HG03097 (cell line): ENCODE measurements at regions not wholly inside any gene's neighbourhood (a gene's known extent, or its start where the extent isn't known, plus 50 kb on each side); places are given as distances from the start of the nearest gene placed in this dataset.
"Not testable (repeated sequence)": the region's sequence is repeated elsewhere in the genome, so short reads cannot be mapped to it uniquely, and the experiment has no call there.

Experiments used
- ATAC-seq: cut with Tn5 transposase; IDR thresholded peaks from one replicate; pipeline ENCODE4 v1.9.1; 2021; ENCODE audit not compliant: unreplicated experiment, low FRiP score

DNA sequence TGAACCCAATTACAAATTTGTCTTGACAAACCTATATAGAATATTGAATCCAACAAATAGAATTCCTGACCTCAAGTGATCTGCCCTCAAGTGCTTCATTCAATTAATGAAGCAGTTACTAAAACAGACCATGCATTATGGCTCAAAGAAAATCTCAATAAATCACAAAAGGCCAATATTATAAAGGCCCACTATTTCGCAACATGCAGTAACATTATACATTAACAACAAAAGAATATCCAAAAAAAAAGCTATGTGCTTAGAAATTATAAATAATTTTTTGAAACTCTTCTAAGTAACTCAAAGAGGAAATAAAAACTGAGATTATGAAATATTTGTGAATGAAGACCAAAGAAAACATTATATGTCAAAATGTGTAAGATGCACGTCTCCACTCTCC is 177.7 kb downstream of the ZNF674 start:
- no peak for ATAC-seq

DNA sequence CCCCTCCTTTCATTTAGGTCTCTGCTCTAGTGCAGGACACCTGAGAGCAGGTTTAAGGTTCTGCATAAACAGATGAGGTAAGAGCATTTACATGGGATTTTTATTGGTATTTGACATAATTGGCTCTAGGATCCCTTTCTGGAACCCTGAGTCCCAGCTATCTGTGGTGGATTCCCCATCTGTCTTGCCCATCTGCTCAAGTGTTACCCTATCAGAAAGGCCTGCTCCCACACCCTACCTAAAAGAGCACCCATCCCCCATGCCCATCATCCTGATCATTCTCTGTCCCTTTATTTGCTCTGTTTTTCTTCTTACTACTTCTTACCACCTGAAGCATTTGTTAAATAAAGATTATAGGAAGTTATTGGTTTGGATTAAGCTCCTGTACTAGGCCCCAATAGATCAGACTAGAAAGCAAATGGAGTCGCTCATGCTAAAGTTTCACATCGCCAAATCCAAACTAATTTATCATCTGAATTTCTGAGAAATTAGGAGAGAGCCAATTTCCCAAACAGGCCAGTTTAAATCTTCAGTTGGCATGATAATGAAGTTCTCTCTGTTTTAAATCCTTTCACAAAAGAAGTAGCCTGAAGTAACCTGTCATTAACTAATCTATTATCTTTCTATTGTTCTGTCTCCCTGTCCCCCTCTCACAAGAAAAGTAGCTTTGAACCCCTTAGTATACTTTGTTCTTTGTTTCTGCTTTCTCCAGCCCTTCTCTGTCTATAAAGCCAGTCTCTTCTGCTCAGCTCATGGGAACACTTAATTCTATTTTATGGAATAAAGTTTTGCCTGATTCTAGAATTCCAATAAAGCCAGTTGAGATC is 178.6 kb downstream of the ZNF674 start:
- no peak for ATAC-seq

DNA sequence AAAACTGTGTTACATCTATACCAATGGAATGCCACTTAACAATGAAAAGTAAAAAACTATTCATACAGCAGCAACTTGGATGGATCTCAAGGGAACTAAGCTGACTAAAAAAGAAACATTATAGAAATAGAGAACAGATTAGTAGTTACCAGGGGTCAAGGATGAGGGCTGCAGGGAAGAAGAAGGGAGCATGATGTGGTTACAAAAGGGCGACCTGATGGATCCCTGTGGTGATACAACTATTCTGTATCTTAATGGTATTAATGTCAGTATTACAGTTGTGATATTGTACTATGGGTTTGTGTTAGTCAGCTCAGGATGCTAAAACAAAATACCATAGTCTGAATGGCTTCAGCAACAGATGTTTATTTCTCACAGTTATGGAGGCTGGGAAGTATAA is 190.7 kb downstream of the ZNF674 start:
- ATAC-seq = no peak

DNA sequence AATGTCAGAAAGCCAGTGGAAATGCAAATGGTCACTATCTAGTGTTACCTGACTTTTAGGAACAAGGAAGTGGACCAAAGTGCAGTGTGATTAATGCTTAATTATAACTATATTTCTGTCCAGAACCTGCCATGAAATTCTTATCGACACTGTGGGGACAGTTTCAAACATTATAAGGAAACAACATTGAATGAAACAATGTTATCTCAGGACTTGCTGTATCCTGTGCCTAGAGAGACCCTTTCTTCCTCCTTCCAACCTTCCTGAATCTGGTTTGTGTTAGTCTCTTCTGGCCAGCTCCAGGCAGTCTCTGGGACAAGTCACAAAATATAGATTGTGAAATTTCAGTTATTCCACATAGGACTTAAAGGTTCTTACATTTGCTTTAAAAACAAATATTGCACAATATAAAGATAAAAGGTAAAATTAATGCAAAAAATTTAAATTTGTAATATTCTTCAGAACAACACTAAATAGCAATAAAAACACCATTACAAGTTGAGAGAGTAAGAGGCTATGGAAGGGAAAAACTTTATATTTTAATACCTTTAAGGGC is 203.4 kb downstream of the ZNF674 start:
- ATAC-seq = no peak

DNA sequence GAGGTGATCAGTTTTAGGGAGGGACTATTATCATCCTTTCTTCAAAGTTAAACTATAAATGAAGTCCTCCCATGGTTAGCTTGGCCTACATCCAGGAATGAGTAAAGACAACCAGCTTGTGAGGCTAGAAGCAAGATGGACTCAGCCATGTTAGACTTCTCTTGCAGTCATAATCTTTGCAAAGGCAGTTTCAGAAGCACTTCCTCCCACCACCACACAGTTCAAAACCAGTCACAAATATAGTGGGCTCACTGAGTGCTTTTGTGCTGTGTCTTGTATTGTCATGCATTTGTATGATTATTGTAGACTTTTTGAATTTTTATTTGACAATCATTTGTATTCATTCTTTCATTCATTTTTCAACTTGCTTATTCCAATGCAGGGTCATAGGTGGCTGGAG is 204.5 kb downstream of the ZNF674 start:
- ATAC-seq = no peak

DNA sequence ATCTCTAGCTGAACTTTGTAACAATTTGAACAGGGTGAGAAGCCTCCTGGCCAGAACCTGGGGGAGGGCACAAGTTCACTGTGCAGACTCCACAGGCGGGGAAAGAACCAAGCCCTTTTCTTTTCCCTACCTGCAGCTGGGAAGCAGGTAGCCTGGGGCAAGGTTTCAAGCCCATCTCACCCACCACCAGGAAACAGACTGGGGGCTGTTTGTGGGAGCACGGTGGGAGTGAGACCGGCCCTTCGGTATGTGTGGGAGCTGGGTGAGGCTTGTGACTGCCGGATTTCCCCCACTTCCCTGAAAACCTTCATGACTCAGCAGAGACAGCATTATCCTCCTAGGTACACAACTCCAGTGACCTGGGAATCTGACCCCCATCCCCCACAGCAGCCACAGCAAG is 211.7 kb downstream of the ZNF674 start:
- no peak for ATAC-seq

DNA sequence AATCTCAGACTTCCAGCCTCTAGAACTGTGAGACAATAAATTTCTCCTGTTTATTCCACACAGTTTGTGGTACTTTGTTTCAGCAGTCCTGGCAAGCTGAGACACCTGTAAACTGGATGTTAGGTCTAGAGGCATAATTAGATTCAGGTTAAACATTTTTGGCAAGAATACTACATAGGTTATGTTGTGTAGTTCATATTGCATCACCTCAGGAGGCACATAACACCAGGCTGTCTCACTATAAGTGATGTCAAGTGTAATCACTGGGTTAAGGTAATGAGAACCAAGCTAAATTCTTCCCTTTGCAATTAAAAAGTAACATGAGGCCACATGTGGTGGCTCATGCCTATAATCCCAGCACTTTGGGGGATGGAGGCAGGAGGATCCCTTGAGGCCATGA is 214.2 kb downstream of the ZNF674 start:
- no peak for ATAC-seq

DNA sequence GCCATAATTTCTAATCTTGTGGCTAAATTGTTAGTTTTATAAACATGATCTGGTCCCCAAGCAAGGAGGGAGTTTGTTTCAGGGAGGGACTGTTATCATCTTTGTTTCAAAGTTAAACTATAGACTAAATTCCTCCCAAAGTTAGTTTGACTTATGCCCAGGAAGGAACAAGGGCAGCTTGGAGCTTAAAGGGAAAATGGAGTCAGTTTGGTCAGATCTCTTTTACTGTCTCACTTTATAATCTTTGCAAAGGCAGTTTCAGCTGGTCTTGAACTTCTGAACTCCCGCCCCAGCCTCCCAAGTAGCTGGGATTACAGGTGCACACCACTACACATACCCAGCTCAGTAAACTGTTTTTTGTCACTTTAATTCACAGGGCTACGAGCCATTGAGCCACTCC is 214.7 kb downstream of the ZNF674 start:
- no peak for ATAC-seq

DNA sequence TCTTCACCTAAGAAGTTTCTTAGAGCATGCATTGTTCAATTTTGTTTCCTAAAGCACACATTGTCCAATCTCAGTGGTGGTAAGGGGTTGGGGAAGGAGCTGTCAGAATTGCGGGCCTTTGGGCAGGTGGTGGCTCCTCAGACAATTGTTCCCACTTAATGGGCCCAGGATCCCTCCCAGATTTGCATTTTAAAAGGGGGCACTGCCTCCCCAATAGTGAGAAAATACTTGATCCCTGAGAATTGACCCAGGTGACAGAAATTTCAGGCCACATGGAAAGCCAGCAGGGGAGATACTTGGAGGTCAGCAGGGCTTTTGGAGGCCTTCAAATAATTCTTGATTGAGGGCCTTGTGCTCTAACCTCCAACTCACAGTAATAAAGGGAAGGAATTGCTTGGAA is 217.1 kb downstream of the ZNF674 start:
- ATAC-seq = no peak

DNA sequence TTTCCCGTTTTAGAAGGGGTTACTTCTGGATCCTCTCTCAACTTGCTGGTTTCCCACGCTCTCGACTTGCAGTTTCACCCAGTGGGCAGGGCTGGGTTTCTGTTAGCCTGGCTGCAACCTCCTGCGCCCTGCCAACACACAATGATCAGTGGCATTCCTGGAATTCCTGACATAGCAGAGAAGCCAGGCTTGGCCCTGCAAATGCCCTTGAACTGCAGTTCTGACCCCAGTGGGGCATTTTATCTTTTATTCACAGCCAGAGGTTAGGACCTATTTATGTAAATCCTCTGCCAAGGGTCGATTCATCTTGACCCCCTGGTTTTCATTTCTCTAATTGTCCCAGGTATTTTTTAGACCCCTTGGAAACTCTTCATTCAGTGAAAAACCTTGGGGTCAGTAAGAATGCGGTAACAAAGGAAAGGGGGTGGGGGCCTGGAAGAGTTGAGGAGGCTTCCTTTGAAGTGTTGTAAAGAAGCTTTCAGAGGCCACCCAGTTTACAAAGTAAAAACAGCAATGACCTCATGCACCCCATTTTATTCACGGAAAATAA is 217.6 kb downstream of the ZNF674 start:
- ATAC-seq = no peak

DNA sequence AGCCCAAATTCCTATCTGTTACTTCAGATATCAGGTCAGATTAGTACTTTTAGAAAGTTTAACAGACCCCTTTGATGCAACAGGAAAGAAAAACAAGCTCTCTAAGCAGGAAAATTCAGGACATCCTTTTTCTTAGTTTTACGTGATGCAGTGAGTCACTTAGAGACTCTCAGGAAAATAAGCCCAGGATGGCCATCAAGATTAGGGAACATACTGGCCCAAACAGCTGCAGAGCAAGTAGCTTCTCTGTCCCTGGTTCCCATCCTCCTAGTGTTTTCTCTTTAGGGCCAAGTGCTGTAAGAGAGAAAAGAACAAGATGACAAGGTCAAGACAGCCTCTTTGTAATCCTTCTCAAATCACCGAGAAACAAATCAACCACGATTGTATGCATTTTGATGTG is 219.1 kb downstream of the ZNF674 start:
- no peak for ATAC-seq

DNA sequence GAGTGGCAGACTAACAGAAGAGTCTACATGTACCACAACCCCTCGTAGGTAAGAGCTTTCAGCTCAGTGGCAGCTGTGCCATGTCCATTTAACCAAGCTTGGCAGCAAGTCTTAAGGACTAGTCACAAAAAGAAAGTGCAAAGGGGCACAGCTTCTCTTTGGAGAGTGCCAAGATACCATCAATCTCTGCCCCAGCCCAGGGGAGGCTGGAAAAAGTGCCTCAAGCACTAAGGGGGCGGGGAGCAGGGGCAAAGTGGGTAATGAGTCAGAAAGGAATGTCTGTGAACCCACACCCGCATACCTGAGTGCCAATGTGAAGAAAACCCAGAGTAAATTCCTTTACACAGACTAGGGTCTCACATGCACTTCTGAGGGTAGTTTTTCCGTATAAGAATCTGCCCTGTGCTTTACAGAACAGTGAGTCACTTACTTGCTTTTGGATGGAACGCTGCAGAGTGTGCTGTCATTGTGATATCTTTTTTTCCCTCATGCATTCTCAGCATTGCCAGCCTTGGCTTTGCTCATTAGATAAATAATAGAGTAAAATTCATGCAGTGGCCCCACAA is 219.8 kb downstream of the ZNF674 start:
- ATAC-seq = no peak

DNA sequence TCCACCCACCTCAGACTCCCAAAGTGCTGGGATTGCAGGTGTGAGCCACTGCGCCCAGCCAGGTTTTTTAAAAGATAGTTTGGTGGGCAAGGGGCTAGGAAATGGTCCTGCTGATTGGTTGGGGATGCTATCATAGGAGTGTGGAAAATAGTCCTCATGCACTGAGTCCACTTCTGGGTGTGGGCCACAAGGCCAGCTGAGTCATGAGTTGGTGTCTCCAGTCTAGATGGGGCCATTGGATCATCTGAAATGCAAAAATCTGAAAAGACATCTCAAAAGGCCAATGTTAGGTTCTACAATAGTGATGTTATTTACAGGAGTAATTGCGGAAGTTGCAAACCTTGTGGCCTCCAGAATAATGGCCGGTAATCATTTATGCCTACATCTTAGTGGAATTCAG is 221.1 kb downstream of the ZNF674 start:
- no peak for ATAC-seq

DNA sequence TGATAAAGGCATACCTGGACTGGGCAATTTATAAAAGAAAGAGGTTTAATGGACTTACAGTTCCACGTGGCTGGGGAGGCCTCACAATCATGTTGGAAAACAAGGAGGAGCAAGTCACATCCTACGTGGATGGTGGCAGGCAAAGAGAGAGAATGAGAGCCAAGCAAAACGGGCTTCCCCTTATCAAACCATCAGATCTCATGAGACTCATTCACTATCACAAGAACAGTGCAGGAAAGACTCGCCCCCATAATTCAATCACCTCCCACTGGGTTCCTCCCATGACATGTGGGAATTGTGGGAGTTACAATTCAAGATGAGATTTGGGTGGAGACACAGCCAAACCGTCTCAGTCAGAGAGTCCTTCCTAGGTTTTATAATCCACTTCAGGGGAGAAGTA is 222.3 kb downstream of the ZNF674 start:
- not testable (repeated sequence) for ATAC-seq

DNA sequence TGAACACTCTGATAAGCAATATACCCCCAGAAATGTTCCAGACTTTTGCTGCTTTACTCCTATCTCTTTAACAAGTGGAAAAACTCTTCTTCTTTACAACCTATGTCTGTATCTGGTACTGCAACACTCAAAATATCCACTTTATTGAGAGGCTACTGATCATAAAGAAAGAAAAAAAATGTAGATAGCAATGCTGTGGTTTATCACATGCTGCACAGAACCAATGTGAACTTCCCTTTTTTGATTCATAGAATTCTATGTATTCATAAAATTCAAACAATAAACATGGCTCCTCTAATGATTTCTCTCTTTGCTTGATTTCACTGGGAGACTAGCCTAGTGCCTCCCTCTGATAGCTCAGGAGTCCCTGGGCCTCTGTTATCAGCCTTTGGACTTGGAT is 223.5 kb downstream of the ZNF674 start:
- ATAC-seq = no peak

DNA sequence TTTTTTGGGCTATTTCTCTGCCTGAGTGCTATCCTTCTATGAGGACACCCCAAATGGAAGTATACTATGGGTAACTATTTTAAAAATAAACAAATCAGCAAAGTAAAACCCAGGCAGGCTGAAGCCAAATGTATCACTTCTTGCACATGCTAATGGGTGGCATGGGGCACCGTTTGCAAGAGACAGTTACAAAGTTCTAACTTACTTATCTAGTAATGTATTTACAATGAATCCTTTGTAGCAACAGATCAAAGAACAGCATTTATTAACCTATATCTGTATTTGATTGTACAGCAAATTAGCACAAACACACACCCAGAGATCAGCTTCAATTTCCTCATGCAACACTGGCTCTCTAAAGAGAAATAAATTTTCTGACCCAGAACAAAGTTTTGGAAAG is 225.5 kb downstream of the ZNF674 start:
- ATAC-seq = no peak

DNA sequence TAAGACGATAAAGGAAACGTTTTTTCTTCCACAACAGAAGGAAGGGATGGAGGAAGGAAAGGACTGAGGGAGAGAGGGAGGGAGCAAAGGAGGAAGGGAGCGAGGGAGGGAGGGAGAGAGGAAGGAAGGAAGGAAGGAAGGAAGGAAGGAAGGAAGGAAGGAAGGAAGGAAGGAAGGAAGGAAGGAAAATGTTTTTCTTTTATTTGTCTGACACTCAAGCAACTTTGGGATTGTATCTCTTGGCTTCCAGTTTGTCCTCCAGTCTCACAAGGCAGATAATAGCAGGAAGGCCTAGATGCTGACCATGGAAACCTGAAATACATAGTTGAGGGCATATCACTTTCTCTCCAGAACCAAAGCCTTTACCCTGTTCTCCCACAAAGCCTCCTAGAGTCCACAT is 226.7 kb downstream of the ZNF674 start:
- ATAC-seq = no peak

DNA sequence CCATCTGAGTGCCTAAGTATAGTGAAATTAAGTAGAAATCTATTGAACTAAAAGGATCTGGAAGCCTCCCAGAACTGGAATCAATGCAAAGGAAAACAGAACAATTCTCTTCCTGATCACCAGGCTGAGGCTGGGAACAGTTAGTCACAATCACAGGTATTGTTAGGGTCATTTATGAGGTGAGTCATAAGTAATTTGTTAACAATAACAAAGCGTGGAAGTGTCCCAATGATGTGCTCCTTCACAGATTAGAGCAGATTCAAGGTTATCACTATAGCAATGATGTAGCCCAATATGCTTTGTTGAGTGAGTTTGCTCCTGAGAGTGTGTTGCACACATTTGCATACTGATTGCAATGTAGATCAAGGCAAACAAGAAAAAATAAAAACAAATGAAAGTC is 228.1 kb downstream of the ZNF674 start:
- ATAC-seq = no peak

DNA sequence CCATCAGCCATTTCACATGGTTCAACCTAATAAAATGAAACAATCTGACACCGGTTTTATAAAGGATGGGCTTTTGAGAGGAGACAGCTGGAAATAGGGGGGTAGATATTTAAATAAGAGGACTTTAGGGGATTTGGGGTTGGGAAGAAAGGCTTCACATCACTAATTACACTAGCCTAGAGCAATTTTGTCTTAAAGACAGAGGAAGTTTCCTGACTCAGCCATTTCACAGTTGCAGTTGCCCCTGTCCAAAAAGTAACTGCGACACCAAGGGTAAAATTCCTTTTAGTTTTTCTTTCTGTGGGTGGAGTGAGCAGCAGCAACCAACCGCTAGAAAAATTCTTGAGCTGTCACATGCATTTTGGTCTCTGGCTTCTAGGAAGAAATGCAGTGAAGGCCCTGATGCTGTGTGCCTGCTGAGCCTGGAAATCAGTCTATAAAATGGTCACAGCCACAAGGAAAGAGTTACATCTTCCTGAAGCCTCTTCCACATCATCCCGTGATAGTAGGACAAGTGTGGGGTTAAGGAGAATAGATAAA is 233.6 kb downstream of the ZNF674 start:
- no peak for ATAC-seq

DNA sequence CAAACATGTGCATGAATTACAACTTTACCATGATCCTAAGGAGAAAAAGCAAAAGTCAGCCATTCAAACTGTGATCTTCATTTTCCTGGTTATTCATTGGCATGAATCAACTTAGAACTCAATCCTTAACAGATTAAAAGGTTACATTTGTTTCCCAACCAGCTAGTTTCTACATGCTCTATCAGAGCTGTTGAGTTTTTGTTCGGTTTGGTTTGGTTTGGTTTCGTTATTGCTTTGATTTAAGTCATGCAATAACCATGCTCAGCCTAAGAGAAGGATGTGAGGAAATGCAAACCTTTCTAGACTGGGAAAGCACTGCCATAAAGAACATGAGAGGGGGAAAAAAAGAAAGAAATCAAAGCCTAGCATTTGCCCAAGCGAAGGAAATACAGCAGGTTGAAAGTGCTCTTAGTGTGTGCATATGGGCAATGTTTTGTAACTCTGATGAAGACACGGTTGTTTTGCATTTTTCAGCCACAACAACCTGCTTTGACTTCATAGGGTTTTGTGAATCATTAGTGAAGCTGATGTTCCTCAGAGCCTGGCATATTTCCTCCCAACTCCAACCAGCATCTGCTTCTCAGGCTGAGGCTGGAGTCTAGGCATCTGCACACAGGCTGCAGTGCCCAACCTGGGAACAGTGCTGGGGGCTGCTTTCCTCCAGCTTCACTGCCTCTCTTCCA is 234.3 kb downstream of the ZNF674 start:
- peak; percentile 71 for ATAC-seq

DNA sequence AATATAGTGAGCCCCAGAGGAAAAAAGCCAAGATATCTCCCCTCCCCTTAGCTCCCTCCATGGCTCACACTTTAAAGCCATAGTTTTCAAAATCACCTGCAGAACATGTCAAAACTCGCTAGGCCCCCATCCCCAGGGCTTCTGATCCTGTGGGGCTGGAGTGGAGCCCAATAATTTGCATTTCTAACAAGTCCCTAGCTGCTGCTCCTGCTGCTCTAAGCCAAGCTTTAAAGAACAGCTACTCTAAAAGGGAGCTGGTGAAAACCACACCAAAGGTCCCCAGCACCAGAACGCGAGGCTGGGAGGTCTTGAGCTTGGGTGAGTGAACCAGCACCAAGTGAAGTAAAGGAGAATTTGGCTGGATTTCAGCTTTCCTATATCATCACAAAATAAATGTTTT is 237.1 kb downstream of the ZNF674 start:
- ATAC-seq = no peak
